ENCODE measurements at regions not wholly inside any gene's neighbourhood (a gene's known extent, or its start where the extent isn't known, plus 50 kb on each side); places are given as distances from the start of the nearest gene placed in this dataset.

GRCh38 chr12:59904874-59905521 lies 309.2 kb downstream of the SLC16A7 start:
- no peak for TF ChIP-seq EZH2phosphoT487 (IDR thresholded peaks at IDR 0.05; ENCODE audit: low read depth, severe bottlenecking, unreplicated experiment)
- TF ChIP-seq, protein P1, sequence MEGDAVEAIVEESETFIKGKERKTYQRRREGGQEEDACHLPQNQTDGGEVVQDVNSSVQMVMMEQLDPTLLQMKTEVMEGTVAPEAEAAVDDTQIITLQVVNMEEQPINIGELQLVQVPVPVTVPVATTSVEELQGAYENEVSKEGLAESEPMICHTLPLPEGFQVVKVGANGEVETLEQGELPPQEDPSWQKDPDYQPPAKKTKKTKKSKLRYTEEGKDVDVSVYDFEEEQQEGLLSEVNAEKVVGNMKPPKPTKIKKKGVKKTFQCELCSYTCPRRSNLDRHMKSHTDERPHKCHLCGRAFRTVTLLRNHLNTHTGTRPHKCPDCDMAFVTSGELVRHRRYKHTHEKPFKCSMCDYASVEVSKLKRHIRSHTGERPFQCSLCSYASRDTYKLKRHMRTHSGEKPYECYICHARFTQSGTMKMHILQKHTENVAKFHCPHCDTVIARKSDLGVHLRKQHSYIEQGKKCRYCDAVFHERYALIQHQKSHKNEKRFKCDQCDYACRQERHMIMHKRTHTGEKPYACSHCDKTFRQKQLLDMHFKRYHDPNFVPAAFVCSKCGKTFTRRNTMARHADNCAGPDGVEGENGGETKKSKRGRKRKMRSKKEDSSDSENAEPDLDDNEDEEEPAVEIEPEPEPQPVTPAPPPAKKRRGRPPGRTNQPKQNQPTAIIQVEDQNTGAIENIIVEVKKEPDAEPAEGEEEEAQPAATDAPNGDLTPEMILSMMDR (IDR thresholded peaks at IDR 0.05; ENCODE audit: poor library complexity) = no peak

Measured in hepatocyte (in vitro differentiated cells).